ENCODE measurements at regions not wholly inside any gene's neighbourhood (a gene's known extent, or its start where the extent isn't known, plus 50 kb on each side); places are given as distances from the start of the nearest gene placed in this dataset.

DNA sequence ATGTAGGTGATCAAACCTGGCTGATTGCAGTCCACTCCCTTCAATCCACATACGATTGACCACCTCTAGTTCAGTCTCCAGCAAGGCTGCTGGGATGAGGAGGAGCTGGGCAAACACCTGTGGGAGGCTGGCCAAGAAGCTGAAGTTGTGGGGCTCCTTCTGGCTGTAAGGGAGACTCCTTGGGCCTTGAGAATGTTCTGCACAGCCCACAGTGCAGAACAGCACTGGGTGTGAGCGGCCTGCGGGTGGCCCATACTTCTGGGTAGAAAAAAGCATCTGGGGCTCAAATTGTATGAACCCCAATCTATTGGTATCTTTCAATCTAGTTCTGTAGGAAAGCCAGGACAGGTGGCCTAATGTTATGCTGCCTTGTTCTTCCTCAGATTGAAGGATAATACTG is 1608.8 kb upstream of the PCDH10 start:
- Histone ChIP-seq H3K18ac (ENCODE audit: low read depth, low read length) (no peak overlapping the region), H4K20me1 (ENCODE audit: insufficient read depth, low read length) (no peaks in the 10 kb centered on the region), H3K4ac (ENCODE audit: low read depth, low read length) (no peak overlapping the region), H3K9me1 (ENCODE audit: insufficient read depth, low read length) (no peaks in the 10 kb centered on the region), H3K4me1 (ENCODE audit: control insufficient read depth, insufficient read depth, low read length) (no peaks in the 10 kb centered on the region), H2AFZ (replicated peaks; ENCODE audit: low read length, poor library complexity) (no peak overlapping the region), H3K23ac (ENCODE audit: low read depth, low read length) (no peak overlapping the region), H3K4me2 (ENCODE audit: low read depth, low read length) (no peak overlapping the region), H3K27ac (ENCODE audit: insufficient read depth, low read length) (no peak overlapping the region), H2BK120ac (ENCODE audit: low read depth, low read length) (no peak overlapping the region), H4K91ac (ENCODE audit: insufficient read depth, low read depth, low read length) (no peak overlapping the region), H3K9me3 (ENCODE audit: control insufficient read depth, insufficient read depth, low read length) (peaks cover 2% of the 10 kb centered on the region; the same call in 1 of the 2 replicates), H2BK5ac (ENCODE audit: low read depth, low read length, poor library complexity, severe bottlenecking) (no peak overlapping the region), H3K56ac (ENCODE audit: extremely low read depth, insufficient read depth, low read length) (no peak overlapping the region), H2BK15ac (ENCODE audit: low read depth, low read length) (no peak overlapping the region), H2AK5ac (ENCODE audit: low read depth, low read length) (no peak overlapping the region), H3K14ac (replicated peaks; ENCODE audit: low read depth, low read length) (no peak overlapping the region), H3K9ac (ENCODE audit: low read depth, low read length) (no peak overlapping the region), H4K5ac (ENCODE audit: low read depth, low read length) (no peak overlapping the region), H2BK20ac (ENCODE audit: low read depth, low read length) (no peak overlapping the region), H3K36me3 (ENCODE audit: control insufficient read depth, insufficient read depth, low read length) (no peaks in the 10 kb centered on the region), H3K27me3 (ENCODE audit: control insufficient read depth, insufficient read depth, low read length) (no peaks in the 10 kb centered on the region), H3K4me3 (ENCODE audit: insufficient read depth, low read depth, low read length) (no peak overlapping the region), H3K79me1 (ENCODE audit: low read depth in 1 of 2, low read length in 2 of 2) (no peaks in the 10 kb centered on the region), H2AK9ac (replicated peaks; ENCODE audit: low read depth, low read length, poor library complexity) (no peak overlapping the region), H4K8ac (ENCODE audit: low read depth in 2 of 2, low read length in 2 of 2) (no peak overlapping the region)
- ChIA-PET CTCF (interaction anchor here (0.6 kb wide), 1 partner anchor 761 kb away, joined by 5 read pairs; no protein-coding TSS in a partner anchor), POLR2A (ENCODE audit: unreplicated experiment) (no interaction called here)
- no TSS peak for BruUV-seq (replicated peaks)
- DNase-seq: no peak
- dilution Hi-C loops (cut with HindIII; ENCODE audit: low sequenced_read_pairs, unreplicated experiment) (no loop called here), intact Hi-C loops (cut with micrococcal nuclease) (no loop called here), in situ Hi-C loops (cut with MboI; ENCODE audit: low sequenced_read_pairs) (no loop called here)
- TF ChIP-seq CHD1 (IDR thresholded peaks at IDR 0.05; ENCODE audit: low read depth, low read length): no peak
- TF ChIP-seq, protein P1, sequence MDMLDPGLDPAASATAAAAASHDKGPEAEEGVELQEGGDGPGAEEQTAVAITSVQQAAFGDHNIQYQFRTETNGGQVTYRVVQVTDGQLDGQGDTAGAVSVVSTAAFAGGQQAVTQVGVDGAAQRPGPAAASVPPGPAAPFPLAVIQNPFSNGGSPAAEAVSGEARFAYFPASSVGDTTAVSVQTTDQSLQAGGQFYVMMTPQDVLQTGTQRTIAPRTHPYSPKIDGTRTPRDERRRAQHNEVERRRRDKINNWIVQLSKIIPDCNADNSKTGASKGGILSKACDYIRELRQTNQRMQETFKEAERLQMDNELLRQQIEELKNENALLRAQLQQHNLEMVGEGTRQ (IDR thresholded peaks at IDR 0.05; ENCODE audit: low read depth, low read length): no peak
- no peak for TF ChIP-seq BHLHE40 (IDR thresholded peaks at IDR 0.05; ENCODE audit: low read depth, low read length)
- TF ChIP-seq RAD21 (IDR thresholded peaks at IDR 0.05; ENCODE audit: low read length): no peak
- no peak for TF ChIP-seq MAZ (IDR thresholded peaks at IDR 0.05; ENCODE audit: borderline replicate concordance, low read depth, low read length)
- no peak for TF ChIP-seq FOS (IDR thresholded peaks at IDR 0.05; ENCODE audit: low read depth, low read length)
- TF ChIP-seq, protein P2, sequence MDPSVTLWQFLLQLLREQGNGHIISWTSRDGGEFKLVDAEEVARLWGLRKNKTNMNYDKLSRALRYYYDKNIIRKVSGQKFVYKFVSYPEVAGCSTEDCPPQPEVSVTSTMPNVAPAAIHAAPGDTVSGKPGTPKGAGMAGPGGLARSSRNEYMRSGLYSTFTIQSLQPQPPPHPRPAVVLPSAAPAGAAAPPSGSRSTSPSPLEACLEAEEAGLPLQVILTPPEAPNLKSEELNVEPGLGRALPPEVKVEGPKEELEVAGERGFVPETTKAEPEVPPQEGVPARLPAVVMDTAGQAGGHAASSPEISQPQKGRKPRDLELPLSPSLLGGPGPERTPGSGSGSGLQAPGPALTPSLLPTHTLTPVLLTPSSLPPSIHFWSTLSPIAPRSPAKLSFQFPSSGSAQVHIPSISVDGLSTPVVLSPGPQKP (IDR thresholded peaks at IDR 0.05; ENCODE audit: borderline replicate concordance, low read depth, low read length): no peak
- no peak for TF ChIP-seq MXI1 (IDR thresholded peaks at IDR 0.05; ENCODE audit: borderline replicate concordance, low read depth, low read length)
- no peak for TF ChIP-seq CEBPB (IDR thresholded peaks at IDR 0.05; ENCODE audit: low read depth, low read length)
- TF ChIP-seq NFE2L2 (IDR thresholded peaks at IDR 0.05; ENCODE audit: low read depth, low read length): no peak
- no peak for TF ChIP-seq MAFK (IDR thresholded peaks at IDR 0.05; ENCODE audit: low read depth, low read length)
- no peak for TF ChIP-seq RFX5 (IDR thresholded peaks at IDR 0.05; ENCODE audit: low read depth, low read length)
- no peak for TF ChIP-seq RCOR1 (IDR thresholded peaks at IDR 0.05; ENCODE audit: insufficient replicate concordance, low read length)
- TF ChIP-seq SMC3 (IDR thresholded peaks at IDR 0.05; ENCODE audit: low read depth, low read length): no peak
- TF ChIP-seq, protein P3, sequence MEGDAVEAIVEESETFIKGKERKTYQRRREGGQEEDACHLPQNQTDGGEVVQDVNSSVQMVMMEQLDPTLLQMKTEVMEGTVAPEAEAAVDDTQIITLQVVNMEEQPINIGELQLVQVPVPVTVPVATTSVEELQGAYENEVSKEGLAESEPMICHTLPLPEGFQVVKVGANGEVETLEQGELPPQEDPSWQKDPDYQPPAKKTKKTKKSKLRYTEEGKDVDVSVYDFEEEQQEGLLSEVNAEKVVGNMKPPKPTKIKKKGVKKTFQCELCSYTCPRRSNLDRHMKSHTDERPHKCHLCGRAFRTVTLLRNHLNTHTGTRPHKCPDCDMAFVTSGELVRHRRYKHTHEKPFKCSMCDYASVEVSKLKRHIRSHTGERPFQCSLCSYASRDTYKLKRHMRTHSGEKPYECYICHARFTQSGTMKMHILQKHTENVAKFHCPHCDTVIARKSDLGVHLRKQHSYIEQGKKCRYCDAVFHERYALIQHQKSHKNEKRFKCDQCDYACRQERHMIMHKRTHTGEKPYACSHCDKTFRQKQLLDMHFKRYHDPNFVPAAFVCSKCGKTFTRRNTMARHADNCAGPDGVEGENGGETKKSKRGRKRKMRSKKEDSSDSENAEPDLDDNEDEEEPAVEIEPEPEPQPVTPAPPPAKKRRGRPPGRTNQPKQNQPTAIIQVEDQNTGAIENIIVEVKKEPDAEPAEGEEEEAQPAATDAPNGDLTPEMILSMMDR (conservative IDR thresholded peaks at IDR 0.05; ENCODE audit: low read depth, low read length): no peak
- TF ChIP-seq POLR2A (IDR thresholded peaks at IDR 0.05; ENCODE audit: low read depth, low read length): no peak
- WGBS, 2 experiments (ENCODE audit: extremely low coverage in 2 of 2, insufficient read length in 1 of 2): no CpG with 5 or more reads among the region's 3 CpGs
- ATAC-seq (ENCODE audit: low read depth): no peak

Data from IMR-90 (cell line).